ENCODE measurements at regions not wholly inside any gene's neighbourhood (a gene's known extent, or its start where the extent isn't known, plus 50 kb on each side); places are given as distances from the start of the nearest gene placed in this dataset.

DNA sequence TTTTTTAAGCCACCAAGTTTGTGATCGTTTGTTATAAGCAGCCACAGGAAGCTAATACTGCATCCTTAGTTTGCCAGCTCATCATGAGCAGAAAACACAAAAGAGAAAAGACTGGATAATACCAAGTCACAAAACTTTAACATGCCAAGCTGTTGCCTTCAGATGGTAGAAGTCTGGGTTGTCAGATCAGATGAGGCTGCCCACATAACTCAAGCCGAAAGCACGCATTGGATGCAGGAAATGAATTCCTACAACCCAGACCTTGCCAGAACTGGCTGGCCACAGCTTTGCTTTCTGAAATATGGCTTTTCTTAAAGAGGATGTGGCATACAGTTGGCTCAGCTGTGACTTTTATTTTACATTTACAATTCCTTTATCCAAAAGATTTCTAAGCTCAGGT lies 118.3 kb upstream of the NEO1 start:
- Histone ChIP-seq H3K4me3 (ENCODE audit: low read depth, low read length) (no peak overlapping the region), H3K27me3 (ENCODE audit: control insufficient read depth, insufficient read depth, low read length) (no peaks in the 10 kb centered on the region), H3K36me3 (ENCODE audit: control insufficient read depth, insufficient read depth, low read length) (no peaks in the 10 kb centered on the region)
- DNase-seq (ENCODE audit: low read depth): no peak
- TF ChIP-seq, protein P1, sequence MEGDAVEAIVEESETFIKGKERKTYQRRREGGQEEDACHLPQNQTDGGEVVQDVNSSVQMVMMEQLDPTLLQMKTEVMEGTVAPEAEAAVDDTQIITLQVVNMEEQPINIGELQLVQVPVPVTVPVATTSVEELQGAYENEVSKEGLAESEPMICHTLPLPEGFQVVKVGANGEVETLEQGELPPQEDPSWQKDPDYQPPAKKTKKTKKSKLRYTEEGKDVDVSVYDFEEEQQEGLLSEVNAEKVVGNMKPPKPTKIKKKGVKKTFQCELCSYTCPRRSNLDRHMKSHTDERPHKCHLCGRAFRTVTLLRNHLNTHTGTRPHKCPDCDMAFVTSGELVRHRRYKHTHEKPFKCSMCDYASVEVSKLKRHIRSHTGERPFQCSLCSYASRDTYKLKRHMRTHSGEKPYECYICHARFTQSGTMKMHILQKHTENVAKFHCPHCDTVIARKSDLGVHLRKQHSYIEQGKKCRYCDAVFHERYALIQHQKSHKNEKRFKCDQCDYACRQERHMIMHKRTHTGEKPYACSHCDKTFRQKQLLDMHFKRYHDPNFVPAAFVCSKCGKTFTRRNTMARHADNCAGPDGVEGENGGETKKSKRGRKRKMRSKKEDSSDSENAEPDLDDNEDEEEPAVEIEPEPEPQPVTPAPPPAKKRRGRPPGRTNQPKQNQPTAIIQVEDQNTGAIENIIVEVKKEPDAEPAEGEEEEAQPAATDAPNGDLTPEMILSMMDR (IDR thresholded peaks at IDR 0.05; ENCODE audit: insufficient read depth, low read length, poor library complexity, severe bottlenecking): no peak

DNA sequence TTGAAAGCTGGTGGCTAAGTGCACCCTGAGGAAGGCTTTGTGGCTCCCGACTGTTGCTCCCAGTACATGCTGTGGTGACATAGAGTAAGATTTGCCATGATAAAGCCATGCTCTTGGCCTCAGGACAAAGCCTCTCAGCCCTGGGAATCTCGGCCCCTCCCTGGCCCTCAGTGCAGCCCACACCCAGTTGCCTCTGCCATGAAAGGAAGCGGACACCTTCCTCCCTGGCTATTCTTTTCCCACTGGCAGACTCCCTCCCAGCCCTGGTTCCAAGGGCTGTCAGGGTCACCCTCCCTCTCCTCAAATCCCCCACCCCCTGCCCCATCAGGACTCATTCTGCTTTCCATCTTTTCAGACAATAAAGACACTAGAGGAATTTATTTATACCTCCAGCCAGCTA lies 119.8 kb upstream of the NEO1 start:
- Histone ChIP-seq H3K36me3 (ENCODE audit: control insufficient read depth, insufficient read depth, low read length) (no peaks in the 10 kb centered on the region), H3K4me3 (ENCODE audit: low read depth, low read length) (no peak overlapping the region), H3K27me3 (ENCODE audit: control insufficient read depth, insufficient read depth, low read length) (no peaks in the 10 kb centered on the region)
- DNase-seq (ENCODE audit: low read depth): no peak
- TF ChIP-seq, protein P1 (IDR thresholded peaks at IDR 0.05; ENCODE audit: insufficient read depth, low read length, poor library complexity, severe bottlenecking): no peak

DNA sequence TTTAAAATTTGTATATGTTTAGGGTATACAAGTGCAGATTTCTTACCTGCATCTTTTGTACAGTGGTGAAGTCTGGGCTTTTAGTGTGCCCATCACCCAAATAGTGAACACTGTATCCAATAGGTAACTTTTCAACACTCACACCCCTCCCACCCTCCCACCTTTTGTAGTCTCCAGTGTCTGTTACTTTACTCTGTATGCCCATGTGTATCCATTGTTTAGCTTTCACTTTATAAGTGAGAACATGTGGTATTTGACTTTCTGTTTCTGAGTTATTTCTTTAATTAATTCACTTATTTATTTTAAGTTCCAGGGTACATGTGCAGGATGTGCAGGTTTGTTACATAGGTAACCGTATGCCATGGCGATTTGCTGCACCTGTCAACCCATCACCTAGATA lies 124.8 kb upstream of the NEO1 start:
- TF ChIP-seq, protein P1 (IDR thresholded peaks at IDR 0.05; ENCODE audit: insufficient read depth, low read length, poor library complexity, severe bottlenecking): no peak
- Histone ChIP-seq H3K36me3 (ENCODE audit: control insufficient read depth, insufficient read depth, low read length) (no peaks in the 10 kb centered on the region), H3K4me3 (ENCODE audit: low read depth, low read length) (no peak overlapping the region), H3K27me3 (ENCODE audit: control insufficient read depth, insufficient read depth, low read length) (no peaks in the 10 kb centered on the region)
- no peak for DNase-seq (ENCODE audit: low read depth)

DNA sequence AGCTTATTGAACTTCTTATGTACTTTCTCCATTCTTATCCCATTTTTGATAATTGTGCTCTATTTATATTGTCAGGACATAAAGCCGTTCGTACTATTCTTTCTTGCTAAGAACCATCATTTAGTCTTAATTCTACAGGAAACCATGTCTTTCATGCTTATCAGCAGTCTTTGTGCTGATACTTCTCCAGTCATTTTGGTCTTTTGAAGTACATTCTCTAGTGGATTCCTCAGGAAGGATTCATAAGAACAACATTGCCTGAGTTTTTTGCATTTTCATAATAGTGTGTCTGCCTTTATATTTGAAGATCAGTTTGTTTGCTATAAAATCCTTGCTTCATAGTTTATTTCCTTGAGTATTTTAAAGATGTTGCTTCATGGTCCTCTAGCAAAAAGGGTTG lies 126.6 kb upstream of the NEO1 start:
- Histone ChIP-seq H3K4me3 (ENCODE audit: low read depth, low read length) (no peak overlapping the region), H3K36me3 (ENCODE audit: control insufficient read depth, insufficient read depth, low read length) (no peaks in the 10 kb centered on the region), H3K27me3 (ENCODE audit: control insufficient read depth, insufficient read depth, low read length) (no peaks in the 10 kb centered on the region)
- DNase-seq (ENCODE audit: low read depth): no peak
- TF ChIP-seq, protein P1 (IDR thresholded peaks at IDR 0.05; ENCODE audit: insufficient read depth, low read length, poor library complexity, severe bottlenecking): no peak

DNA sequence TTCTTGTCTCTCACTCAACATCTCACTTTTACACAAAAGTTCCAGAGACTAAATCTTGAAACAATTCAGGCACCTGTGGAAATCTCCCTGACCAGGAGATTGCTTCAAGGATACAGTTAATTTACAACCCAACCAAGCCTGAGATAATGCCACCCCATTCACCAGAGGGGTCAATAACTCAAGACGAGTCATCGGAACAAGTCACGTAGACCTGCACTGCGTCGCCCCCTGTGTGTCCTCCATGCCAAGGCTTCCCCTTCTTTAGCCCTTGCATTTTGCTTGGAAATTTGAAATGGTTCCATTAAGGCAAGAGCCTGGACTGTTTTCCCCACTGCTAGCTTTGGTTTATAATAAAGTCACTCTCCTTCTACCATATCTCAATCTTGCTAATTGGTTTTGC lies 129.0 kb upstream of the NEO1 start:
- Histone ChIP-seq H3K4me3 (ENCODE audit: low read depth, low read length) (no peak overlapping the region), H3K27me3 (ENCODE audit: control insufficient read depth, insufficient read depth, low read length) (no peaks in the 10 kb centered on the region), H3K36me3 (ENCODE audit: control insufficient read depth, insufficient read depth, low read length) (no peaks in the 10 kb centered on the region)
- no peak for DNase-seq (ENCODE audit: low read depth)
- TF ChIP-seq, protein P1 (IDR thresholded peaks at IDR 0.05; ENCODE audit: insufficient read depth, low read length, poor library complexity, severe bottlenecking): peak; percentile 11

DNA sequence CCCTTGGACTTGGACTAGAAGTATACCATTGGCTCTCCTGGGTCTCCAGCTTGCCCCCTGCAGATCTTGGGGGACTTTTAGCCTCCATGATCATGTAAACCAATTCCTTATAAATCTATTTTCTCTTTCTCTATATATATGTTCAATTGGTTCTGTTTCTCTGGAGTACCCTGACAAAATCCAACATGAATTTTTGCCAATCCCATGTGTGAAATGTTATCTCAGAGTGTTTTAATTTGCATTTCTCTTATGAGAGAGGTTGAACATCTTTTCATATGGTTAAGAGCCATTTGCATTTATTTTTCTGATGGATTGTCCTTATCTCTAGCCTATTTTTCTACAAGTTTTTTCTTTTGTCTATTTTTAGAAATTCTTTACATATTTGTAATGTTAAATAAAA lies 131.7 kb upstream of the NEO1 start:
- TF ChIP-seq, protein P1 (IDR thresholded peaks at IDR 0.05; ENCODE audit: insufficient read depth, low read length, poor library complexity, severe bottlenecking): no peak
- no peaks in the 10 kb centered on the region for H3K27me3 ChIP-seq (ENCODE audit: control insufficient read depth, insufficient read depth, low read length)
- no peaks in the 10 kb centered on the region for H3K36me3 ChIP-seq (ENCODE audit: control insufficient read depth, insufficient read depth, low read length)
- DNase-seq (ENCODE audit: low read depth): no peak
- no peak overlapping the region for H3K4me3 ChIP-seq (ENCODE audit: low read depth, low read length)
